Caco-2 (cell line): ENCODE measurements at regions not wholly inside any gene's neighbourhood (a gene's known extent, or its start where the extent isn't known, plus 50 kb on each side); places are given as distances from the start of the nearest gene placed in this dataset.

Experiments
- BruUV-seq: library from RNA; stranded (reverse); fragments of 400-500 nt; replicated peaks from 2 replicates; lab custom pipeline; 2021; lab: Mats Ljungman, UMichigan
- CTCF ChIA-PET: fragments of 300-600 bp; sonication (Branson Sonifier 250); formaldehyde crosslinking; loops from one replicate; lab custom pipeline; 2022; ENCODE audit warnings: antibody characterized with exemption; lab: Charles Lee
- POLR2A ChIA-PET: fragments of 300-600 bp; sonication (Branson Sonifier 250); formaldehyde crosslinking; loops from one replicate; lab custom pipeline; 2022; ENCODE audit warnings: antibody characterized with exemption; lab: Charles Lee
- DNase-seq, 2 experiments: peaks; one replicate each; pipeline versions ENCODE4 v3.0.0 to v3.0.0-alpha.2; 2020 to 2022
- H3K27me3 ChIP-seq: replicated peaks from 2 replicates; pipeline ENCODE4 v1.6.0; 2011; ENCODE audit warnings: low read length; ENCODE audit not compliant: control insufficient read depth, insufficient read depth
- H3K36me3 ChIP-seq: 2 replicates; pipeline ENCODE4 v1.5.1; 2011; ENCODE audit warnings: low read length; ENCODE audit not compliant: control insufficient read depth, insufficient read depth
- H3K4me1 ChIP-seq: fragments of 250-450 bp; sonication (Bioruptor Pico); 2 replicates; pipeline ENCODE4 v1.5.1; 2020; ENCODE audit warnings: mild to moderate bottlenecking
- H3K4me3 ChIP-seq: 2 replicates; pipeline ENCODE4 v1.5.1; 2011; ENCODE audit warnings: low read depth, mild to moderate bottlenecking, control low read depth, low read length
- H3K9me3 ChIP-seq: fragments of 250-450 bp; sonication (Bioruptor Pico); 2 replicates; pipeline ENCODE4 v1.5.1; 2020; ENCODE audit warnings: mild to moderate bottlenecking, moderate library complexity
- H3K27ac Mint-ChIP-seq: one replicate; pipeline ENCODE4 v1.8.0; 2022; ENCODE audit warnings: mixed read lengths; ENCODE audit not compliant: unreplicated experiment
- H3K27me3 Mint-ChIP-seq: one replicate; pipeline ENCODE4 v1.8.0; 2022; ENCODE audit warnings: mixed read lengths; ENCODE audit not compliant: insufficient read depth, unreplicated experiment
- H3K36me3 Mint-ChIP-seq: one replicate; pipeline ENCODE4 v1.8.0; 2022; ENCODE audit warnings: mild to moderate bottlenecking, mixed read lengths; ENCODE audit not compliant: insufficient read depth, unreplicated experiment
- H3K4me1 Mint-ChIP-seq: one replicate; pipeline ENCODE4 v1.8.0; 2022; ENCODE audit warnings: low read depth, mixed read lengths; ENCODE audit not compliant: unreplicated experiment
- H3K4me3 Mint-ChIP-seq: one replicate; pipeline ENCODE4 v1.8.0; 2022; ENCODE audit warnings: mild to moderate bottlenecking, moderate library complexity, mixed read lengths; ENCODE audit not compliant: unreplicated experiment
- H3K9me3 Mint-ChIP-seq: one replicate; pipeline ENCODE4 v1.8.0; 2022; ENCODE audit warnings: mixed read lengths; ENCODE audit not compliant: unreplicated experiment
- intact Hi-C: fragments of 100-400 bp; cut with micrococcal nuclease; formaldehyde crosslinking; loops from one replicate; pipeline ENCODE4 v1.10.0; 2022; ENCODE audit not compliant: unreplicated experiment
- TF ChIP-seq, protein P1 (sequence below), 2 experiments: fragments of 200-600 bp in 1 of 2; IDR thresholded peaks; 1 replicate in 1 of 2; 2 replicates in 1 of 2; pipeline versions ENCODE4 v1.5.1 to v1.8.0; 2011 to 2022; ENCODE audit warnings: antibody characterized with exemption in 1 of 2, control low read depth in 1 of 2, inconsistent platforms in 1 of 2, low read depth in 1 of 2, low read length in 1 of 2, mild to moderate bottlenecking in 1 of 2, moderate library complexity in 1 of 2; ENCODE audit not compliant: insufficient read depth in 1 of 2, severe bottlenecking in 1 of 2, unreplicated experiment in 1 of 2

DNA sequence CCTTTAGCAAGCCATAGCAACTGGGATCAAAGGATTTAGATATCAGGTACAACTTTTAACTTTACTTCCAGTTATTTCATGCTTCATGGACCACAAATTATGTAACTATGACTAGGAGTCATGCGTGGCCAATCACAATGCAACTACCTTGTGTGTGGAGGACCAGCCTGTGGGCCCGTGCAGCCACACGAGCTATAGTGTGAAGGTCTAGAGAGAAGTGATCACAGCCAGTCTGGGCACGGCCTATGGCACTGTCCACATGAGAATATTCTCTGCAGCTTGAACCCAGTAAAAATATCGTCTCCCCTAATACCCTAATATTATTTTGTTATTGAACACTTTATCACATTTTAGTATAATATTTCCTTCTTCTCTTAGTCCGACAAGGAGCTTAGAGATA is 464.9 kb upstream of the MIR17HG start:
- intact Hi-C loops, result no loop called here

DNA sequence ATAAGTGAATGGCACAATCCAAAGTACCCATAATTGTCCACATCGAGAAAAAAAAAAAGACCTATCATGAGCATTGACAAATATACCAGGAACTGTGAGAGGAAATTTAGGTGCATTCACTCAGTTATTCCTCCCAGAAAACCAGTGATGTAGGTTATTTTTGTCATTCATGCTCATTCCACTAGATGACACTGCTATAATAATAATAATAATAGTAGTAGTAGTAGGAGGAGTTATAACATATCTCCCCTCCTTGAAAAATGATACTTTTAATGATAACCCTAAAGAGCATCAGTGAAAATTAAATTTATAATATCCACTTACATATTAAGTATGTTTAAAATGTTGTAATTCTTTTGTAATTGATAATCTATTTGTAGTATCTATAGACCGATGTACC is 463.9 kb upstream of the MIR17HG start:
- H3K9me3 Mint-ChIP-seq, result no peaks in the 10 kb centered on the region
- Histone ChIP-seq H3K4me3 (no peak overlapping the region), H3K9me3 (no peaks in the 10 kb centered on the region), H3K27me3 (no peaks in the 10 kb centered on the region), H3K36me3 (no peaks in the 10 kb centered on the region), H3K4me1 (no peaks in the 10 kb centered on the region)
- ChIA-PET POLR2A (no interaction called here), CTCF (no interaction called here)
- H3K36me3 Mint-ChIP-seq, result no peaks in the 10 kb centered on the region
- TF ChIP-seq, protein P1, sequence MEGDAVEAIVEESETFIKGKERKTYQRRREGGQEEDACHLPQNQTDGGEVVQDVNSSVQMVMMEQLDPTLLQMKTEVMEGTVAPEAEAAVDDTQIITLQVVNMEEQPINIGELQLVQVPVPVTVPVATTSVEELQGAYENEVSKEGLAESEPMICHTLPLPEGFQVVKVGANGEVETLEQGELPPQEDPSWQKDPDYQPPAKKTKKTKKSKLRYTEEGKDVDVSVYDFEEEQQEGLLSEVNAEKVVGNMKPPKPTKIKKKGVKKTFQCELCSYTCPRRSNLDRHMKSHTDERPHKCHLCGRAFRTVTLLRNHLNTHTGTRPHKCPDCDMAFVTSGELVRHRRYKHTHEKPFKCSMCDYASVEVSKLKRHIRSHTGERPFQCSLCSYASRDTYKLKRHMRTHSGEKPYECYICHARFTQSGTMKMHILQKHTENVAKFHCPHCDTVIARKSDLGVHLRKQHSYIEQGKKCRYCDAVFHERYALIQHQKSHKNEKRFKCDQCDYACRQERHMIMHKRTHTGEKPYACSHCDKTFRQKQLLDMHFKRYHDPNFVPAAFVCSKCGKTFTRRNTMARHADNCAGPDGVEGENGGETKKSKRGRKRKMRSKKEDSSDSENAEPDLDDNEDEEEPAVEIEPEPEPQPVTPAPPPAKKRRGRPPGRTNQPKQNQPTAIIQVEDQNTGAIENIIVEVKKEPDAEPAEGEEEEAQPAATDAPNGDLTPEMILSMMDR (IDR thresholded peaks at IDR 0.05; ENCODE audit: insufficient read depth in 1 of 2, low read depth in 1 of 2, low read length in 1 of 2, severe bottlenecking in 1 of 2, unreplicated experiment in 1 of 2), result no peak
- H3K4me1 Mint-ChIP-seq, result no peaks in the 10 kb centered on the region
- BruUV-seq, result no TSS peak
- H3K4me3 Mint-ChIP-seq, result no peak overlapping the region
- no peak for DNase-seq
- H3K27me3 Mint-ChIP-seq, result peaks cover 10% of the 10 kb centered on the region
- intact Hi-C loops, result loop anchor here (1.0 kb wide), 1 partner anchor 134 kb away; no protein-coding TSS in a partner anchor
- H3K27ac Mint-ChIP-seq, result no peak overlapping the region

More for the DNA sequence above, 464.9 kb upstream of the MIR17HG start:
- no peak overlapping the region for H3K4me3 ChIP-seq
- no peaks in the 10 kb centered on the region for H3K36me3 ChIP-seq
- Mint-ChIP-seq H3K9me3 (no peaks in the 10 kb centered on the region), H3K27me3 (peaks cover 11% of the 10 kb centered on the region), H3K36me3 (no peaks in the 10 kb centered on the region), H3K4me1 (no peaks in the 10 kb centered on the region), H3K27ac (no peak overlapping the region), H3K4me3 (no peak overlapping the region)
- DNase-seq, result no peak
- no peaks in the 10 kb centered on the region for H3K27me3 ChIP-seq
- no peaks in the 10 kb centered on the region for H3K9me3 ChIP-seq
- no peaks in the 10 kb centered on the region for H3K4me1 ChIP-seq
- ChIA-PET POLR2A (no interaction called here), CTCF (interaction anchor here (0.6 kb wide), 1 partner anchor 305 kb away, joined by 3 read pairs; no protein-coding TSS in a partner anchor)
- TF ChIP-seq, protein P1 (IDR thresholded peaks at IDR 0.05; ENCODE audit: insufficient read depth in 1 of 2, low read depth in 1 of 2, low read length in 1 of 2, severe bottlenecking in 1 of 2, unreplicated experiment in 1 of 2), result no peak
- BruUV-seq, result no TSS peak

DNA sequence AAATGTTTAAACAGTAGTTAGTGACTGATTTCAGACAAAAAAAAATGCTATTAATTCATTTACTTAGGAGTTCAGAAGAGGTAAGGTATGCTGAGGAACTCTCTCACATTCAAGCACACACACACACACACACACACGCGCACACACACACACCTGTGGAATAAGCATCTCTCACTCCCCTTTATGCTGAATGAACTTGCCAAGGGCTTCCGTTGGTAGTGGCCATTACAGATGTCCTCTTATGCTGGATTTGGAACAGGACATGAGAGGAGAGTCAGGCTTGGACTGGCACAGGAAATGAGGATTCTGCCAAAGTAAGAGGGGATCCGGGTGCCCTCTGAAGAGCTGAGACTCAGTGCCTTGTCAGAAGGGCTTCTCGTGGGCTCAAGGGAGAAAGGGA is 463.4 kb upstream of the MIR17HG start:
- Histone ChIP-seq H3K4me3 (no peak overlapping the region), H3K27me3 (no peaks in the 10 kb centered on the region), H3K4me1 (no peaks in the 10 kb centered on the region), H3K36me3 (no peaks in the 10 kb centered on the region), H3K9me3 (no peaks in the 10 kb centered on the region)
- peaks cover 7% of the 10 kb centered on the region for H3K27me3 Mint-ChIP-seq
- H3K27ac Mint-ChIP-seq, result no peak overlapping the region
- TF ChIP-seq, protein P1 (IDR thresholded peaks at IDR 0.05; ENCODE audit: insufficient read depth in 1 of 2, low read depth in 1 of 2, low read length in 1 of 2, severe bottlenecking in 1 of 2, unreplicated experiment in 1 of 2), result no peak
- CTCF ChIA-PET, result no interaction called here
- H3K4me1 Mint-ChIP-seq, result no peaks in the 10 kb centered on the region
- no TSS peak for BruUV-seq
- no peaks in the 10 kb centered on the region for H3K9me3 Mint-ChIP-seq
- DNase-seq, result no peak
- no peaks in the 10 kb centered on the region for H3K36me3 Mint-ChIP-seq
- no peak overlapping the region for H3K4me3 Mint-ChIP-seq
- intact Hi-C loops, result no loop called here
- POLR2A ChIA-PET, result no interaction called here
